ENCODE measurements at regions not wholly inside any gene's neighbourhood (a gene's known extent, or its start where the extent isn't known, plus 50 kb on each side); places are given as distances from the start of the nearest gene placed in this dataset.

- TF ChIP-seq CTCF (IDR thresholded peaks at IDR 0.05), result peak; percentile 76
These were observed 487.4 kb downstream of the PRDM9 start for GRCh38 chr5:23994581-23995370.

- no peak for TF ChIP-seq CTCF (IDR thresholded peaks at IDR 0.05)
These were observed 489.1 kb downstream of the PRDM9 start for GRCh38 chr5:23996525-23996924.

- TF ChIP-seq CTCF (IDR thresholded peaks at IDR 0.05), result peak; percentile 74
These were observed 498.0 kb downstream of the PRDM9 start for GRCh38 chr5:24005384-24005783.

GRCh38 chr5:24026288-24026687, 518.9 kb downstream of the PRDM9 start:
- TF ChIP-seq CTCF (IDR thresholded peaks at IDR 0.05), result no peak

- no peak for TF ChIP-seq CTCF (IDR thresholded peaks at IDR 0.05)
These were observed 535.3 kb downstream of the PRDM9 start for GRCh38 chr5:24042688-24043087.

- TF ChIP-seq CTCF (IDR thresholded peaks at IDR 0.05), result no peak
These were observed 537.6 kb downstream of the PRDM9 start for GRCh38 chr5:24045046-24045445.

GRCh38 chr5:24053737-24054136, 546.3 kb downstream of the PRDM9 start:
- TF ChIP-seq CTCF (IDR thresholded peaks at IDR 0.05), result no peak

GRCh38 chr5:24059006-24059405, 551.6 kb downstream of the PRDM9 start:
- TF ChIP-seq CTCF (IDR thresholded peaks at IDR 0.05), result no peak

Measured in LNCAP (cell line).